Kidney epithelial cell (primary cell): ENCODE measurements at regions not wholly inside any gene's neighbourhood (a gene's known extent, or its start where the extent isn't known, plus 50 kb on each side); places are given as distances from the start of the nearest gene placed in this dataset.

Experiments used
- DNase-seq: peaks from one replicate; pipeline ENCODE4 v3.0.0-alpha.2; 2010; ENCODE audit warnings: low read depth
- H3K27me3 ChIP-seq: 2 replicates; pipeline ENCODE4 v1.6.0; 2011; ENCODE audit warnings: low read length; ENCODE audit not compliant: control insufficient read depth, insufficient read depth
- H3K36me3 ChIP-seq: 2 replicates; pipeline ENCODE4 v1.5.1; 2011; ENCODE audit warnings: low read length; ENCODE audit not compliant: control insufficient read depth, insufficient read depth
- H3K4me3 ChIP-seq: 2 replicates; pipeline ENCODE4 v1.5.1; 2011; ENCODE audit warnings: low read depth, mild to moderate bottlenecking, control low read depth, low read length
- CTCF ChIP-seq: IDR thresholded peaks from 2 replicates; pipeline ENCODE4 v1.5.1; 2011; ENCODE audit warnings: mild to moderate bottlenecking, moderate library complexity, low read length, control low read depth, inconsistent platforms; ENCODE audit not compliant: insufficient read depth, poor library complexity, severe bottlenecking

GRCh38 chr18:4831791-4832375 is 365.2 kb downstream of the AKAIN1 start:
- DNase-seq, result no peak
- no peak for TF ChIP-seq CTCF

GRCh38 chr18:4831127-4831526 is 365.9 kb downstream of the AKAIN1 start:
- Histone ChIP-seq H3K4me3 (no peak overlapping the region), H3K36me3 (no peaks in the 10 kb centered on the region), H3K27me3 (no peaks in the 10 kb centered on the region)
- TF ChIP-seq CTCF, result no peak
- DNase-seq, result no peak

More at GRCh38 chr18:4831791-4832375, 365.2 kb downstream of the AKAIN1 start:
- no peaks in the 10 kb centered on the region for H3K27me3 ChIP-seq
- no peaks in the 10 kb centered on the region for H3K36me3 ChIP-seq
- no peak overlapping the region for H3K4me3 ChIP-seq

- DNase-seq, result no peak
- Histone ChIP-seq H3K36me3 (no peaks in the 10 kb centered on the region), H3K4me3 (no peak overlapping the region), H3K27me3 (no peaks in the 10 kb centered on the region)
- TF ChIP-seq CTCF, result no peak
Observed at GRCh38 chr18:4823091-4823490, 368.0 kb upstream of the DLGAP1 start.

GRCh38 chr18:4821801-4822200 is 366.7 kb upstream of the DLGAP1 start:
- Histone ChIP-seq H3K36me3 (no peaks in the 10 kb centered on the region), H3K4me3 (no peak overlapping the region), H3K27me3 (no peaks in the 10 kb centered on the region)
- DNase-seq, result no peak
- no peak for TF ChIP-seq CTCF

- no peak for DNase-seq
- H3K36me3 ChIP-seq, result no peaks in the 10 kb centered on the region
- H3K4me3 ChIP-seq, result no peak overlapping the region
- TF ChIP-seq CTCF, result no peak
- no peaks in the 10 kb centered on the region for H3K27me3 ChIP-seq
Observed at GRCh38 chr18:4817665-4818064, 362.6 kb upstream of the DLGAP1 start.

GRCh38 chr18:4813708-4814107 is 358.6 kb upstream of the DLGAP1 start:
- Histone ChIP-seq H3K36me3 (no peaks in the 10 kb centered on the region), H3K4me3 (no peak overlapping the region), H3K27me3 (no peaks in the 10 kb centered on the region)
- no peak for TF ChIP-seq CTCF
- no peak for DNase-seq
